AG20443 (cell line): ENCODE measurements at regions not wholly inside any gene's neighbourhood (a gene's known extent, or its start where the extent isn't known, plus 50 kb on each side); places are given as distances from the start of the nearest gene placed in this dataset.
"Not testable (repeated sequence)": the region's sequence is repeated elsewhere in the genome, so short reads cannot be mapped to it uniquely, and the experiment has no call there.

Experiments used
- DNase-seq: peaks from one replicate; pipeline ENCODE4 v3.0.0; 2012; ENCODE audit warnings: low spot score, mixed read lengths

- DNase-seq: not testable (repeated sequence)
Measured at GRCh38 chr11:67768001-67768730, 93.7 kb upstream of the ALDH3B2 start.

GRCh38 chr11:67761211-67761610, 86.8 kb upstream of the ALDH3B2 start:
- not testable (repeated sequence) for DNase-seq

- DNase-seq: not testable (repeated sequence)
Measured at GRCh38 chr11:67759321-67759720, 84.9 kb upstream of the ALDH3B2 start.

GRCh38 chr11:67758467-67758866, 84.0 kb upstream of the ALDH3B2 start:
- DNase-seq: not testable (repeated sequence)

GRCh38 chr11:67758009-67758408, 83.6 kb upstream of the ALDH3B2 start:
- DNase-seq: not testable (repeated sequence)

GRCh38 chr11:67753820-67754219, 79.4 kb upstream of the ALDH3B2 start:
- DNase-seq: not testable (repeated sequence)

- no peak for DNase-seq
Measured at GRCh38 chr11:67745181-67745726, 70.8 kb upstream of the ALDH3B2 start.

GRCh38 chr11:67744231-67744630, 69.8 kb upstream of the ALDH3B2 start:
- not testable (repeated sequence) for DNase-seq

- not testable (repeated sequence) for DNase-seq
Measured at GRCh38 chr11:67738231-67738630, 63.8 kb upstream of the ALDH3B2 start.

GRCh38 chr11:67737562-67738080, 63.2 kb upstream of the ALDH3B2 start:
- not testable (repeated sequence) for DNase-seq

GRCh38 chr11:67732045-67732787, 57.8 kb upstream of the ALDH3B2 start:
- DNase-seq: peak; percentile 9

- DNase-seq: no peak
Measured at GRCh38 chr11:67731583-67731982, 57.2 kb upstream of the ALDH3B2 start.

GRCh38 chr11:67728163-67728571, 53.7 kb upstream of the ALDH3B2 start:
- DNase-seq: not testable (repeated sequence)

GRCh38 chr11:67727066-67728040, 52.9 kb upstream of the ALDH3B2 start:
- DNase-seq: not testable (repeated sequence)
